Endothelial cell of umbilical vein (primary cell): ENCODE measurements at regions not wholly inside any gene's neighbourhood (a gene's known extent, or its start where the extent isn't known, plus 50 kb on each side); places are given as distances from the start of the nearest gene placed in this dataset.

Experiments used
- BruUV-seq: library from RNA; stranded (reverse); fragments of 400-500 nt; replicated peaks from 2 replicates; lab custom pipeline; 2021; lab: Mats Ljungman, UMichigan
- CTCF ChIA-PET: fragments of 300-600, 350-600 bp; sonication (Branson Sonifier 250); formaldehyde crosslinking; loops from one replicate; lab custom pipeline; 2021; ENCODE audit warnings: antibody characterized with exemption, inconsistent platforms; lab: Charles Lee
- POLR2A ChIA-PET: fragments of 300-600, 350-600 bp; sonication (Branson Sonifier 250); formaldehyde crosslinking; loops from one replicate; lab custom pipeline; 2021; ENCODE audit warnings: antibody characterized with exemption, inconsistent platforms; lab: Charles Lee
- DNase-seq: peaks from one replicate; pipeline ENCODE4 v3.0.0-alpha.2; 2011; ENCODE audit warnings: low read depth, low spot score
- FAIRE-seq: peaks from 2 replicates; lab custom pipeline; 2011; peaks lifted over from hg19 to GRCh38; lab: Jason Lieb, UNC
- H2AFZ ChIP-seq: 2 replicates; pipeline ENCODE4 v1.6.0; 2012; ENCODE audit warnings: low read depth, low read length, control low read depth, inconsistent platforms
- H3K27ac ChIP-seq: 2 replicates; pipeline ENCODE4 v1.5.1; 2011; ENCODE audit warnings: low read depth, mild to moderate bottlenecking, control low read depth, low read length, moderate library complexity; ENCODE audit not compliant: insufficient read depth
- H3K27me3 ChIP-seq, 2 experiments: 2 replicates each; pipeline versions ENCODE4 v1.6.0 to v1.6.1; 2011; ENCODE audit warnings: low read length in 2 of 2, mixed read lengths in 1 of 2; ENCODE audit not compliant: control insufficient read depth in 2 of 2, insufficient read depth in 2 of 2
- H3K36me3 ChIP-seq, 2 experiments: 2 replicates in 1 of 2; 3 replicates in 1 of 2; pipeline ENCODE4 v1.5.1; 2011; ENCODE audit warnings: low read length in 2 of 2, mild to moderate bottlenecking in 1 of 2, moderate library complexity in 1 of 2; ENCODE audit not compliant: control insufficient read depth in 2 of 2, insufficient read depth in 2 of 2; ENCODE audit errors: extremely low read depth in 1 of 2
- H3K4me1 ChIP-seq: 3 replicates; pipeline ENCODE4 v1.5.1; 2011; ENCODE audit warnings: mild to moderate bottlenecking, low read length; ENCODE audit not compliant: control insufficient read depth, insufficient read depth; ENCODE audit errors: extremely low read depth
- H3K4me2 ChIP-seq: 2 replicates; pipeline ENCODE4 v1.6.1; 2011; ENCODE audit warnings: low read length, control low read depth, mixed read lengths; ENCODE audit not compliant: insufficient read depth
- H3K4me3 ChIP-seq, 3 experiments: fragments of 200-600 bp in 1 of 3; sonication (generic), shearing (Covaris generic) in 1 of 3; replicated peaks in 1 of 3; 2 replicates each; pipeline ENCODE4 v1.5.1; 2011 to 2016; ENCODE audit warnings: control low read depth in 3 of 3, low read length in 3 of 3, mild to moderate bottlenecking in 2 of 3, inconsistent platforms in 1 of 3, low read depth in 1 of 3, moderate library complexity in 1 of 3; ENCODE audit not compliant: insufficient read depth in 1 of 3
- H3K79me2 ChIP-seq: 2 replicates; pipeline ENCODE4 v1.6.0; 2012; ENCODE audit warnings: low read length, inconsistent platforms; ENCODE audit not compliant: control insufficient read depth, insufficient read depth
- H3K9ac ChIP-seq: replicated peaks from 2 replicates; pipeline ENCODE3; 2011; ENCODE audit warnings: low read length, control low read depth; ENCODE audit not compliant: insufficient read depth; ENCODE audit errors: extremely low read depth
- H3K9me1 ChIP-seq: replicated peaks from 3 replicates; pipeline ENCODE4 v1.6.0; 2011; ENCODE audit warnings: mild to moderate bottlenecking, low read length; ENCODE audit not compliant: control insufficient read depth, insufficient read depth; ENCODE audit errors: extremely low read depth
- H3K9me3 ChIP-seq: replicated peaks from 2 replicates; pipeline ENCODE4 v1.5.1; 2012; ENCODE audit warnings: low read length, inconsistent platforms; ENCODE audit not compliant: control insufficient read depth, insufficient read depth
- H4K20me1 ChIP-seq: replicated peaks from 2 replicates; pipeline ENCODE3; 2011; ENCODE audit warnings: mild to moderate bottlenecking, low read length; ENCODE audit not compliant: control insufficient read depth, insufficient read depth; ENCODE audit errors: extremely low read depth
- CTCF ChIP-seq, 2 donors: IDR thresholded peaks; 1 replicate in 1 of 2; 2 replicates in 1 of 2; pipeline ENCODE4 v1.5.1; 2011; ENCODE audit warnings: low read length in 2 of 2, mild to moderate bottlenecking in 2 of 2, moderate library complexity in 2 of 2, control low read depth in 1 of 2, inconsistent platforms in 1 of 2, low read depth in 1 of 2; ENCODE audit not compliant: insufficient read depth in 1 of 2; ENCODE audit errors: extremely low read depth in 1 of 2
- MAX ChIP-seq: IDR thresholded peaks from 2 replicates; pipeline ENCODE4 v1.6.1; 2011; ENCODE audit not compliant: insufficient read depth, insufficient read length
- MYC ChIP-seq: IDR thresholded peaks from one replicate; pipeline ENCODE4 v1.6.1; 2011; ENCODE audit warnings: mild to moderate bottlenecking, low read depth, low read length
- POLR2AphosphoS5 ChIP-seq: IDR thresholded peaks from 2 replicates; pipeline ENCODE4 v1.6.1; 2012; ENCODE audit warnings: low read depth, mild to moderate bottlenecking, control low read depth, low read length, moderate library complexity; ENCODE audit not compliant: insufficient read depth
- dilution Hi-C: fragments of 300-500 bp; cut with MboI; formaldehyde crosslinking; loops from one replicate; pipeline ENCODE4 v1.15.0; 2019; ENCODE audit warnings: low sequenced_read_pairs; ENCODE audit not compliant: extremely low pct_ligation_motif_present
- intact Hi-C: fragments of 100-400 bp; cut with micrococcal nuclease; formaldehyde crosslinking; loops from one replicate; pipeline ENCODE4 v1.10.0; 2022

GRCh38 chr1:200258447-200259375 is 151.1 kb downstream of the ZNF281 start:
- Histone ChIP-seq H3K9ac (no peak overlapping the region), H4K20me1 (no peaks in the 10 kb centered on the region), H3K4me2 (no peak overlapping the region), H3K4me3 (no peak overlapping the region), H2AFZ (no peak overlapping the region), H3K36me3 (no peaks in the 10 kb centered on the region), H3K9me1 (no peaks in the 10 kb centered on the region), H3K27me3 (peaks cover 0 to 2% of the 10 kb centered on the region in 2 experiments), H3K4me1 (no peaks in the 10 kb centered on the region), H3K9me3 (no peaks in the 10 kb centered on the region), H3K27ac (no peak overlapping the region), H3K79me2 (no peaks in the 10 kb centered on the region)
- FAIRE-seq, result peak; percentile 81
- intact Hi-C loops, result no loop called here
- BruUV-seq, result no TSS peak
- dilution Hi-C loops, result no loop called here
- TF ChIP-seq POLR2AphosphoS5 (no peak), CTCF (IDR thresholded peaks at IDR 0.05; ENCODE audit: extremely low read depth in 1 of 2, insufficient read depth in 1 of 2, low read depth in 1 of 2, low read length in 2 of 2) (peak; percentile 40 to 47)
- ChIA-PET POLR2A (no interaction called here), CTCF (interaction anchor here (0.6 to 2.3 kb wide), 9 partner anchors 9 to 574 kb away, joined by 3 to 9 read pairs (median 3); no protein-coding TSS in a partner anchor)
- peak; percentile 36 for DNase-seq

- H3K27me3 ChIP-seq, result peaks cover 0 to 2% of the 10 kb centered on the region in 2 experiments
- H4K20me1 ChIP-seq, result no peaks in the 10 kb centered on the region
- POLR2A ChIA-PET, result no interaction called here
- no peaks in the 10 kb centered on the region for H3K79me2 ChIP-seq
- no peak for TF ChIP-seq CTCF (IDR thresholded peaks at IDR 0.05; ENCODE audit: extremely low read depth in 1 of 2, insufficient read depth in 1 of 2, low read depth in 1 of 2, low read length in 2 of 2)
- no peak for TF ChIP-seq MYC
- no peak for TF ChIP-seq MAX
- H3K9me1 ChIP-seq, result no peaks in the 10 kb centered on the region
- H3K9ac ChIP-seq, result no peak overlapping the region
- H3K27ac ChIP-seq, result no peak overlapping the region
- FAIRE-seq, result no peak
- CTCF ChIA-PET, result interaction anchor here (1.2 to 2.3 kb wide), 3 partner anchors 16 to 572 kb away, joined by 4 to 9 read pairs (median 4); no protein-coding TSS in a partner anchor
- no peak for DNase-seq
- H3K4me1 ChIP-seq, result no peaks in the 10 kb centered on the region
- dilution Hi-C loops, result no loop called here
- H3K36me3 ChIP-seq, result no peaks in the 10 kb centered on the region
- H2AFZ ChIP-seq, result no peak overlapping the region
- intact Hi-C loops, result no loop called here
- no peak overlapping the region for H3K4me3 ChIP-seq
- no peak overlapping the region for H3K4me2 ChIP-seq
- BruUV-seq, result no TSS peak
- no peaks in the 10 kb centered on the region for H3K9me3 ChIP-seq
These were observed 152.6 kb downstream of the ZNF281 start for GRCh38 chr1:200257235-200257634.
